HCT116 (cell line): ENCODE measurements at regions not wholly inside any gene's neighbourhood (a gene's known extent, or its start where the extent isn't known, plus 50 kb on each side); places are given as distances from the start of the nearest gene placed in this dataset.
A peak's percentile ranks its signal among the peaks of the same experiment; 100 is the strongest.

Source experiments
- ATAC-seq: fragments of 200-7000 bp; cut with Tn5 transposase; 2 replicates; pipeline ENCODE4 v1.9.1; 2020; ENCODE audit warnings: mild to moderate bottlenecking, moderate library complexity
- BruUV-seq: library from RNA; stranded (reverse); fragments of 400-500 nt; replicated peaks from 2 replicates; lab custom pipeline; 2021; lab: Mats Ljungman, UMichigan
- CTCF ChIA-PET: fragments of 300-600 bp; sonication (Branson Sonifier 250); formaldehyde crosslinking; loops from one replicate; lab custom pipeline; 2021; ENCODE audit warnings: antibody characterized with exemption; lab: Charles Lee
- POLR2A ChIA-PET: fragments of 300-600, 350-600 bp; sonication (Branson Sonifier 250); formaldehyde crosslinking; loops from one replicate; lab custom pipeline; 2021; ENCODE audit warnings: antibody characterized with exemption; lab: Charles Lee
- RAD21 ChIA-PET, 2 experiments: fragments of 300-600 bp; sonication (Branson Sonifier 250); formaldehyde crosslinking; loops; one replicate each; lab custom pipeline; 2023; ENCODE audit warnings: low total read pairs in 2 of 2; ENCODE audit not compliant: uncharacterized antibody in 2 of 2, unreplicated experiment in 2 of 2, low non-redundant PET in 1 of 2; lab: Charles Lee
- DNase-seq: peaks from one replicate; pipeline ENCODE4 v3.0.0-alpha.2; 2010; ENCODE audit warnings: low read depth, low spot score
- H2AFZ ChIP-seq: fragments of 200-600 bp; shearing (Covaris generic), sonication (generic); 2 replicates; pipeline ENCODE4 v1.6.1; 2017; ENCODE audit warnings: low read depth, mixed run types, mixed read lengths, antibody characterized with exemption, low read length; ENCODE audit not compliant: poor library complexity, severe bottlenecking
- H3K27ac ChIP-seq: 2 replicates; pipeline ENCODE4 v1.5.1; 2012; ENCODE audit warnings: low read depth, low read length
- H3K27me3 ChIP-seq: fragments of 200-600 bp; sonication (generic); 2 replicates; pipeline ENCODE4 v1.6.1; 2016; ENCODE audit warnings: mixed run types, low read length, mixed read lengths; ENCODE audit not compliant: insufficient read depth
- H3K36me3 ChIP-seq, 2 experiments: fragments of 200-500 bp in 1 of 2; fragments of 200-600 bp in 1 of 2; sonication (Bioruptor generic) in 1 of 2; sonication (generic) in 1 of 2; 2 replicates each; pipeline versions ENCODE4 v1.5.1 to v1.6.1; 2014 to 2016; ENCODE audit warnings: low read length in 2 of 2, inconsistent platforms in 1 of 2, mixed read lengths in 1 of 2, mixed run types in 1 of 2; ENCODE audit not compliant: insufficient read depth in 2 of 2, control insufficient read depth in 1 of 2
- H3K4me1 ChIP-seq, 2 experiments: fragments of 200-600 bp in 1 of 2; sonication (generic) in 1 of 2; 2 replicates each; pipeline versions ENCODE4 v1.5.1 to v1.6.1; 2012 to 2017; ENCODE audit warnings: low read length in 2 of 2, inconsistent platforms in 1 of 2, mild to moderate bottlenecking in 1 of 2, mixed read lengths in 1 of 2, mixed run types in 1 of 2, moderate library complexity in 1 of 2; ENCODE audit not compliant: insufficient read depth in 2 of 2, control insufficient read depth in 1 of 2
- H3K4me2 ChIP-seq: fragments of 200-600 bp; sonication (generic); 2 replicates; pipeline ENCODE4 v1.6.1; 2017; ENCODE audit warnings: mixed run types, low read length, mixed read lengths
- H3K4me3 ChIP-seq, 2 experiments: fragments of 200-600 bp in 1 of 2; sonication (generic) in 1 of 2; replicated peaks in 1 of 2; 2 replicates each; pipeline ENCODE4 v1.5.1; 2011 to 2016; ENCODE audit warnings: low read length in 2 of 2, control low read depth in 1 of 2, low read depth in 1 of 2, mild to moderate bottlenecking in 1 of 2, mixed read lengths in 1 of 2, mixed run types in 1 of 2
- H3K79me2 ChIP-seq: fragments of 200-600 bp; sonication (generic); 2 replicates; pipeline ENCODE4 v1.6.1; 2017; ENCODE audit warnings: mild to moderate bottlenecking, mixed run types, low read length, moderate library complexity, mixed read lengths; ENCODE audit not compliant: insufficient read depth
- H3K9ac ChIP-seq: fragments of 200-600 bp; sonication (generic); 2 replicates; pipeline ENCODE4 v1.6.1; 2016; ENCODE audit warnings: low read length, mixed read lengths
- H3K9me2 ChIP-seq: fragments of 200-600 bp; sonication (generic), shearing (Covaris generic); 2 replicates; pipeline ENCODE4 v1.6.1; 2017; ENCODE audit warnings: mixed run types, mild to moderate bottlenecking, moderate library complexity; ENCODE audit not compliant: insufficient read depth
- H3K9me3 ChIP-seq, 2 experiments: fragments of 200-500 bp in 1 of 2; fragments of 200-600 bp in 1 of 2; sonication (Bioruptor generic) in 1 of 2; sonication (generic) in 1 of 2; 2 replicates each; pipeline ENCODE4 v1.6.1; 2014 to 2017; ENCODE audit warnings: low read length in 2 of 2, mixed read lengths in 2 of 2, inconsistent platforms in 1 of 2, low read depth in 1 of 2, mild to moderate bottlenecking in 1 of 2, mixed run types in 1 of 2, moderate library complexity in 1 of 2; ENCODE audit not compliant: control insufficient read depth in 1 of 2, insufficient read depth in 1 of 2
- H4K20me1 ChIP-seq: fragments of 200-600 bp; sonication (generic), shearing (Covaris generic); 2 replicates; pipeline ENCODE4 v1.6.1; 2017; ENCODE audit warnings: mixed run types, mild to moderate bottlenecking, moderate library complexity; ENCODE audit not compliant: insufficient read depth
- CBX3 ChIP-seq: IDR thresholded peaks from 2 replicates; pipeline ENCODE4 v1.6.1; 2012; ENCODE audit warnings: low read depth
- CEBPB ChIP-seq: IDR thresholded peaks from 2 replicates; pipeline ENCODE4 v1.6.1; 2012; ENCODE audit warnings: low read depth
- CTCF ChIP-seq, 3 experiments: fragments of 200-600 bp in 1 of 3; sonication (generic) in 1 of 3; IDR thresholded peaks in 2 of 3; conservative IDR thresholded peaks in 1 of 3; 2 replicates each; pipeline ENCODE4 v1.5.1; 2012 to 2017; ENCODE audit warnings: low read depth in 2 of 3, low read length in 2 of 3, antibody characterized with exemption in 1 of 3, borderline replicate concordance in 1 of 3, control low read depth in 1 of 3, mild to moderate bottlenecking in 1 of 3, mixed read lengths in 1 of 3, mixed run types in 1 of 3, moderate library complexity in 1 of 3; ENCODE audit not compliant: insufficient read depth in 1 of 3
- ELF1 ChIP-seq: IDR thresholded peaks from 2 replicates; pipeline ENCODE4 v1.6.1; 2012; ENCODE audit warnings: low read depth, borderline replicate concordance
- EZH2phosphoT487 ChIP-seq: fragments of 200-600 bp; IDR thresholded peaks from 2 replicates; pipeline ENCODE4 v1.6.1; 2018; ENCODE audit warnings: antibody characterized with exemption, borderline replicate concordance
- FOSL1 ChIP-seq: IDR thresholded peaks from 2 replicates; pipeline ENCODE4 v1.6.1; 2012; ENCODE audit warnings: low read depth
- POLR2AphosphoS5 ChIP-seq: IDR thresholded peaks from 2 replicates; pipeline ENCODE4 v1.6.1; 2011; ENCODE audit warnings: mild to moderate bottlenecking, low read depth, low read length, moderate library complexity
- RAD21 ChIP-seq: IDR thresholded peaks from 2 replicates; pipeline ENCODE4 v1.6.1; 2012; ENCODE audit warnings: low read depth, mild to moderate bottlenecking
- SIN3A ChIP-seq: IDR thresholded peaks from 2 replicates; pipeline ENCODE4 v1.6.1; 2012; ENCODE audit warnings: low read depth
- SRF ChIP-seq: IDR thresholded peaks from 2 replicates; pipeline ENCODE4 v1.6.1; 2012; ENCODE audit warnings: low read depth
- TCF7L2 ChIP-seq: IDR thresholded peaks from 2 replicates; pipeline ENCODE4 v1.7.0; 2011; ENCODE audit warnings: borderline replicate concordance, inconsistent platforms; ENCODE audit not compliant: insufficient read depth, insufficient read length; ENCODE audit errors: extremely low read depth
- ZNF274 ChIP-seq: fragments of 200-500 bp; sonication (Bioruptor generic); IDR thresholded peaks from 2 replicates; pipeline ENCODE4 v1.6.1; 2014; ENCODE audit warnings: mild to moderate bottlenecking, low read depth, low read length, inconsistent platforms
- intact Hi-C: fragments of 100-400 bp; cut with micrococcal nuclease; formaldehyde crosslinking; loops from 2 replicates; pipeline ENCODE4 v1.10.0; 2022
- TF ChIP-seq, protein P1 (sequence below): IDR thresholded peaks from 2 replicates; pipeline ENCODE4 v1.6.1; 2011; ENCODE audit warnings: mild to moderate bottlenecking, low read length, moderate library complexity; ENCODE audit not compliant: insufficient replicate concordance; ENCODE audit errors: extremely low read depth
- TF ChIP-seq, protein P2 (sequence below): IDR thresholded peaks from 2 replicates; pipeline ENCODE4 v1.6.1; 2012

DNA sequence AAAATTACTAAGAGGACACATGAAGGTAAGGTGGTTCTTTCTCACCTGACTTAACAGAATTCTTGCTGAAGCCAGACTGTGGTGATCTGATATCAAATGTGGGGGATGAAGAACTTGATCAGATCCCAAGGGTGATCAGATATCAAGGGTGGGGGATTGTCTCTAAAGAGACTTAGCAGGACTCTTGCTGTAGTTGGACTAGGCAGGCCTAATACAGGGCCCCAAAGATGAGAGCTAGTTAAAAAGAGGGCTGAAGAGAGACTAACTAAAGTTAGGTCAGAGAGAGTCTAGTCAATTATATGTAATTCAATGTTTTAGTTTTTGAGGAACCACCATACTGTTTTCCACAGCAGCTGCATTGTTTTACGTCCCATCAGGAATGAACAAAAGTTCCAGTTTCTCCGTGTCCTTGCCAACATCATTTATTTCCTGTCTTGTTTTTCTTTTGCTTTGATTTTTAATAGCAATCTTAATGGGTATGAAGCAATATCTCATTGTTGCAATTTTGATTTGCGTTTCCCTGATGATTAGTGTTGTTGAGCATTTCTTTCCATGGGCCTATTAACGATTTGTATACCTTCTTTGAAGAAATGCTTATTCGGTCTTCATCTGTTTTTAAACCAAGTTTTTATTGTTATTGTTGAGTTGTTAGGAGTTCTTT, 77.6 kb upstream of the ALDH1A1 start:
- H3K9me2 ChIP-seq: no peaks in the 10 kb centered on the region
- CTCF ChIA-PET: no interaction called here
- H3K36me3 ChIP-seq: no peaks in the 10 kb centered on the region
- H3K27me3 ChIP-seq: no peaks in the 10 kb centered on the region
- H3K27ac ChIP-seq: no peak overlapping the region
- intact Hi-C loops: no loop called here
- H3K4me3 ChIP-seq: no peak overlapping the region
- no peaks in the 10 kb centered on the region for H3K4me1 ChIP-seq
- ATAC-seq (no peak), DNase-seq (no peak)
- RAD21 ChIA-PET: no interaction called here
- no peaks in the 10 kb centered on the region for H3K79me2 ChIP-seq
- no peaks in the 10 kb centered on the region for H4K20me1 ChIP-seq
- no peak for TF ChIP-seq CBX3
- TF ChIP-seq CEBPB: no peak
- no peak for TF ChIP-seq ZNF274
- no peak for TF ChIP-seq ELF1
- TF ChIP-seq SRF: no peak
- TF ChIP-seq RAD21: no peak
- TF ChIP-seq POLR2AphosphoS5: no peak
- TF ChIP-seq CTCF (IDR thresholded peaks at IDR 0.05 in 2 of 3, conservative IDR thresholded peaks at IDR 0.05 in 1 of 3; ENCODE audit: borderline replicate concordance in 1 of 3, insufficient read depth in 1 of 3, low read depth in 2 of 3, low read length in 2 of 3): no peak
- TF ChIP-seq, protein P1, sequence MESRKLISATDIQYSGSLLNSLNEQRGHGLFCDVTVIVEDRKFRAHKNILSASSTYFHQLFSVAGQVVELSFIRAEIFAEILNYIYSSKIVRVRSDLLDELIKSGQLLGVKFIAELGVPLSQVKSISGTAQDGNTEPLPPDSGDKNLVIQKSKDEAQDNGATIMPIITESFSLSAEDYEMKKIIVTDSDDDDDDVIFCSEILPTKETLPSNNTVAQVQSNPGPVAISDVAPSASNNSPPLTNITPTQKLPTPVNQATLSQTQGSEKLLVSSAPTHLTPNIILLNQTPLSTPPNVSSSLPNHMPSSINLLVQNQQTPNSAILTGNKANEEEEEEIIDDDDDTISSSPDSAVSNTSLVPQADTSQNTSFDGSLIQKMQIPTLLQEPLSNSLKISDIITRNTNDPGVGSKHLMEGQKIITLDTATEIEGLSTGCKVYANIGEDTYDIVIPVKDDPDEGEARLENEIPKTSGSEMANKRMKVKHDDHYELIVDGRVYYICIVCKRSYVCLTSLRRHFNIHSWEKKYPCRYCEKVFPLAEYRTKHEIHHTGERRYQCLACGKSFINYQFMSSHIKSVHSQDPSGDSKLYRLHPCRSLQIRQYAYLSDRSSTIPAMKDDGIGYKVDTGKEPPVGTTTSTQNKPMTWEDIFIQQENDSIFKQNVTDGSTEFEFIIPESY: no peak
- no peak for TF ChIP-seq SIN3A
- TF ChIP-seq, protein P2, sequence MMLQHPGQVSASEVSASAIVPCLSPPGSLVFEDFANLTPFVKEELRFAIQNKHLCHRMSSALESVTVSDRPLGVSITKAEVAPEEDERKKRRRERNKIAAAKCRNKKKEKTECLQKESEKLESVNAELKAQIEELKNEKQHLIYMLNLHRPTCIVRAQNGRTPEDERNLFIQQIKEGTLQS: no peak
- TF ChIP-seq TCF7L2: no peak
- no peak for TF ChIP-seq EZH2phosphoT487
- no peak for TF ChIP-seq FOSL1
- H2AFZ ChIP-seq: peak overlapping the region; percentile 47
- H3K9ac ChIP-seq: no peak overlapping the region
- H3K9me3 ChIP-seq: no peaks in the 10 kb centered on the region
- BruUV-seq: no TSS peak
- no peak overlapping the region for H3K4me2 ChIP-seq
- POLR2A ChIA-PET: no interaction called here
